ENCODE measurements at regions not wholly inside any gene's neighbourhood (a gene's known extent, or its start where the extent isn't known, plus 50 kb on each side); places are given as distances from the start of the nearest gene placed in this dataset.

DNA sequence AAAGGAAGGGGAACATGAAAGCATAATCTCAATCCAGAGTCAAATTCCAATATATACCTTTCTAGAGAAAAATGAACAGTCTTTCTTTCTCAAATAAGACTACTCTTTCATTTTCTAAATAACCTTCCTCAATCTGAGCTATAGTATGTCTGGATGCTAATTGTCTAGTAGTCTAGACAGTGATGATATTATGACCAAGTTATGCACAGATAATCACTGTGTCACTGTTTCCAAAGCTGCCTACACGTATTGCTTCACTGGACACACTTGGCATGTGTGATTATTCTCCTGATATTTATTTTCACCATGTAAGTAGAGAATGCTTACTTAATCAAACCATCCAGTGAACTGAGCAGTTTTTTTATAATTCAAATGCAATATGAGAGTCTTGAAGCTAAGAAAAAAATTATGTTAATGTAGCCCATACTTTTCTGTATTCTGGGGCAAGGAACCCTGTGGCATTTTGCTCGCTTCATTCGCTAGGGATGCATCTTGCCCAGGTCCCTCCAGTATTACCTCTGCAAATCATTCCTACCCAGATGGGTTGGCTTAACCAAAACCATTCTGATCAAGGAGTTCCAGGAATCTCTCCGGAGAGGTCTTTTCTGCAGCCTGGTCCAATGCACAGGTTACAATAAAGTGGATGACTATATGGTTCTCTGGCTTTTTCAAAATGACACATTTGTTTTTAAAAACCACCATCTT is 303.1 kb upstream of the RUNX1 start:
- DNase-seq, result no peak

DNA sequence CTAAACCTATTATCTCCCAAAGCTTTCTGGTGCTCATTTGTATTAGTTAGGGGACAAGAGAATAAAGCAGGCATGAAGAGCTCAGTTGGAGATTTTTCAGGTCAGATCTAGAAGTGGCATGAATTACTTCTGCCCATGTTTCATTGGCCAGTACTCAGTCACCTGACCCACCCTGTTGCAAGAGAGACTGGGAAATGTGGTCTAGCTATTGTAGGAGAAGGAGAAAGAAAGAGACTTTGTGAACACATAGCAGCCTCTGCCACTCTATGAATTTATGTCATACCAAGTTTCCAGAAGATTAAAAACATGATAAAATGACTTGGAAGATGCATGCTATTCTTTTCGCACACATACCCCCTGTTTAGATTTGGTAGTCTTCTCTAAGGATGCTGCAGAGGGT is 302.3 kb upstream of the RUNX1 start:
- no peak for DNase-seq

DNA sequence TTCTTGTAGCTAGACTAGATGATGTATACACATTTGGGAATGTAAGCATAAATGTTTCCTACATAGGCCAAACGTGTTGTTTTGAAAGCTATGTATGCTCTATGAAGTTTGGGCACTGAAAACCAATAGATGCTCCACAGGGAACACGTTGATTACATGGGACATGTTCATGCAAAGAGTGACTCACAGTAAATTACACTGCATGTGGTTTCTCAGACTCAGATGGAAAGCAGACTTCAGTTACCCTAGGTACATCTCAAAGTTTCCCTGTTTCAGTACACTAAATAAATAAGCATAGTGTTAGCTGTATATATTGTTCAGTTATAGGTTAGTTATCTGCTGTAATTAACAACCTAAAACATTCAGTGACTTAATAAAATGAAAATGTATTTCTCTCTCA is 301.9 kb upstream of the RUNX1 start:
- no peak for DNase-seq

DNA sequence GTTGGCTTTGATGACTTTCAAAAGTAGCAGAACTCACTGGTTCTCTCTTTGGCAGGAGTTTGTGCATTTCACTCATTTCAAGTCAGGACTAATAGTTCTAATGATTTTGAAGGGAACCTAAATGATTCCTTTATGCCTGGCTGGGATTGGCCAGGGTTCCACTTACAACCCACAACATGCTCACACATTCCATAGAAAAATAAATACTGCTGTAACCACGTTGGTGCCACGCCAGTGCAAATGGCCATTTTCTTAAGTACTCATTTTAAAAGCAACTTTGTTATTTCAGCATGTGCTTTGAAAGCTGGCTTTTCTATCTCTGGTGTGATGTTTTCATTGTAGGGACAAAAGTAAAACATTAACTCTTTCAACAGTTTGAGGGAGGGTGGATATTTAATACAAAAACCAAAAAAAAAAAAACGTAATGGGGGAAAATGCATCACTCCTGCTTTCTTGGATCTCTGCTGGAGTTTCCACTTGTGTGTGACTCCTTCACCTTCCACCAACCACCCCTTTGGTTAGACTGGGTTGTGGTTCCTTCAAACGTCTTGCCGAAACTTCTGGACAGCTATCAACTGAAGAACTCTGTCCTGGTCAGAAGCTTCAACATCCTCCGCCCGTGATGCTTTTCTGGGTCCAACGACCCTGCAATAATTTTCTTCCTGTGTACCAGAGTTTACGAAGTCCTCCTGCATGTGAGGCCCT is 300.4 kb upstream of the RUNX1 start:
- no peak for DNase-seq

DNA sequence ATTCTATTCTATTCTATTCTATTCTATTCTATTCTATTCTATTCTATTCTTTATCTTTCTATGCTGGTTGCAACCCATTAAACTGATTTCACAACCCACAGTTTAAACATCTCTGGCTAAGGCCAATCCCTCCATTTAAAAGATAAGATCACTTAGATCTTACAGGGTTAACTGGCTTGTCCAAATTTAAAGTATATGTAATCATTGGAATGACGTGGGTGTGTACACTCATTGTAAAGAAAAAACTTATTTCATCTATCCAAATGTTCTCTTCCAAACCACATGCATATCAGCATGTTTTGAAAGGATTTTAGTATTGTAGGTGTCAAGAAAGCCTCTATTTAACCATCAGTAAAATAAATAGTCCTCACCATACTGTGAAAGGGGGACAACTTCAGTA is 299.6 kb upstream of the RUNX1 start:
- no peak for DNase-seq

DNA sequence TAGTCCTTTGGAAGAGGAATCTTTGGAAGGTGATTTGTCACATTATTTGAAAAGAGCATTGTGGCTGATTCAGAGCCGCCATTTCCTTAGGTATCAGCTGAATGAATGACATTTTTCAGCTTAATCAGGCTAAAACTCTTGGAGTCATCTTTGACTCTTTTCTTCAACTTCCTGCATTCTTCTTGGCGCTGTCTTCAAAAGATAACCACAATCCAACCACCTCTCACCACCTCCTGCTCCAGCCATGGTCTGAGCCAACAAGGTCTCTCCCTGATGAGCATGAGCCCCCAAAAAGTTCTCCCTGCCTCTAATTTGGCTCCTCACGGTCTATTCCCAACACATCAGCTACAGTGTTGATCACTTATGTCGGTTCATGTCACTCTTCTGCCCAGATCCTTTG is 297.6 kb upstream of the RUNX1 start:
- DNase-seq, result no peak

DNA sequence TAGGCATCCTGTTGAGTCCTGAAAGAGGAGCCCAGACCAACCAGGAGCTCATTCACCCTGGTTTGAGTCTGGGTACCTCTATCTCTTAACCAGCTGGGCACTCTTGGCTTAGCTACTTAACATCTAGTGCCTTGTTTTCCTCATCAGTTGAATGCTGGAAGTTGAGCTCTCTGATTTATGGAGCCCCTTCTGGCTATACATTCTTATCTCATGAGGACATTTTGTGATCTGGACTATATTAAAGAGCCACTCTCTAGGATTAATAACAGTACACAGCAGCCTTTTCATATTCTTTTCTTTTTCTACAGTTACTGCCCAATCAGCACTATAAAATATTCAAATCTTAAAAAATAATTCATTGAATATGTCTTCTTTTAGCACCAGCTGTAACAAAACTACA is 296.9 kb upstream of the RUNX1 start:
- DNase-seq, result no peak

DNA sequence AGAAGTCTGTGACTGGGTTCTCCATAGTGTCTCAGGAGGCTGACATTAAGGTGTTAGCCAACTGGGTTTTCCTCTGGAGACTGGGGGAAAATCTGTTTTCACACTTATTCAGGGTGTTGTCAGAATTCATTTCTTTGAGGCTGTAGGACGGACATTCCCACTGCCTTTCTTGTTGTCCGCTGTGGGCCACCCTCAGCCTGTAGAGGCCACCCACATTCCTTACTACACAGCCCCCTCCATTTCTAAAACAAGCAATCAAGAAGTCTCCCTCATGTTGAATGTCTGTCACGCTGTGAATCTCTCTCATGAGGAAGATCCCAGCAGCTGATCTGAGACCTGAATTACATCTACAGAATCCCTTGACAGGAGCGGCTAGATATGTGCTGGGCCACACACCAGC is 295.5 kb upstream of the RUNX1 start:
- no peak for DNase-seq

DNA sequence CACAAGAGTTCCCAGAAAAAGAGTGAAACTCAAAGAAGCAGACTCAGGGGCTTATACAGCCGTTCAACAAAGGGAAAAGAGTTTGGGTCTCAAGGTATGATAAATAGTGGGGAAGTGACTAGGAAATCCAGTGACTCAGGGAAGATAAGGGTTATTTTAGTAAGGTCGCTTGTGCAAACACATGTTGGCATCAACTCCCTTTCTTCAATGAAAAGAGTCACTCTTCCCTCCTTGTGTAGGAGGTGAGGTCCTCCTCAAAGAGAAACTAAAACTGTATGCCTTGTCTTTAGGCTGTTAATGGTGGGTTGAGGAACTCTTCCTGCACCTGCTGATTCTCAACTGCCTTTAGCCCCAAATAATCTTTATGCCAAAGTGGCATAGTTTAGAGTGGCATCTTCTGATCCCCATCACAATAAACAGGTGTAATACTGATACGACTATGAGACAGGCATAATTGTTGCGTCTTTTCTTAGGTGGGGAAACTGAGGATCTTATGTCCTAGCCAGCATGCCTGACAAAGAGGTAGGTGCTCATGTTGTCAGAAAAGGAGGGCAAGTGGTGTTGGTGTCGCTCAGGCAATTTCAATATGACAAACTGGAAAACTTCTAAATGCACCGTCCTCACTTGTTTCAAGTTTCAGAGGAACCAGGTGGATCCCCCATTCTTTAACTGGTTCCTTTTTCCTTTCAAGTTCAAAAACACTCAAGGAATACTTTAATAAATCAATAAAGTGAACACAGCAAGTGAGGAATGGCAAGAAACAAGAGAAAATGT is 294.1 kb upstream of the RUNX1 start:
- peak in 1 of 2 donors; percentile 1 for DNase-seq

DNA sequence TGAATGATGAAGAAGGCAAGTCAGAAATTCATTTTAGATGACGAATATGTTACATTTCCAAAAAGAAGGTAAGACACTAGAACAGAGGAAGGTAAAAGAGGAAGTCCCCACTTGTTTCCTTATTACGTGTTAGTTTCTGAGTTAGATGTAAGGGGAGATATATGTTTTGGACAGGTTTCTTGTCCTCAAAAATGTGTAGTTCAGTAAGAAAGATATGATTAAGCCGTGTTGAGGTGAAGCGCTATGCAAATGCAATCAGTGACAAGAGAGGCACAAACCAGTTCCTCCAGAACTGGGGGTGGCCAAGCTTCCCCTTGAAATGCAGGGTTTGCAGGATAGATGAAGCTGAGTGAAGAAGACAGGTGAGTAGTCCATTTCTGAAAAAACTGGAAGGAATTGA is 293.3 kb upstream of the RUNX1 start:
- peak in 1 of 2 donors; percentile 2 for DNase-seq

DNA sequence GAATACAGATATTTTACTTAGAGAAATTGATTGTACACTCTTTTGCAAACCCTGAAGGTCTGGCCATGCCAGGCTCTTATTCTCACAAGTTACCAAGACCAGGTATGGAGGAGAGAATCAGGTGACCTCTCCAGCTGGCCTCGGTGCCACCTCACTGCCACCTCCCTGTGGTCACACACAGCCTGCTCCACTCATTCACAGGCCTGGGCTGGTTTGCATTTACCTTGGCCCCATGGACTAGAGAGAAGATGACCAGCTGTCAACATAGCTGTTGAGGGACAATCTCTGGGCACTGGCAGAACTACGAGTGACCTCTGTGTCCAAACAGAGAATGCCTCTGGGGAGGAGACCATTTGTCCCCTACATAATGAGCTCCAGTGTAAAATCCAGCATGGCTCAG is 291.2 kb upstream of the RUNX1 start:
- peak in 1 of 2 donors; percentile 17 for DNase-seq

DNA sequence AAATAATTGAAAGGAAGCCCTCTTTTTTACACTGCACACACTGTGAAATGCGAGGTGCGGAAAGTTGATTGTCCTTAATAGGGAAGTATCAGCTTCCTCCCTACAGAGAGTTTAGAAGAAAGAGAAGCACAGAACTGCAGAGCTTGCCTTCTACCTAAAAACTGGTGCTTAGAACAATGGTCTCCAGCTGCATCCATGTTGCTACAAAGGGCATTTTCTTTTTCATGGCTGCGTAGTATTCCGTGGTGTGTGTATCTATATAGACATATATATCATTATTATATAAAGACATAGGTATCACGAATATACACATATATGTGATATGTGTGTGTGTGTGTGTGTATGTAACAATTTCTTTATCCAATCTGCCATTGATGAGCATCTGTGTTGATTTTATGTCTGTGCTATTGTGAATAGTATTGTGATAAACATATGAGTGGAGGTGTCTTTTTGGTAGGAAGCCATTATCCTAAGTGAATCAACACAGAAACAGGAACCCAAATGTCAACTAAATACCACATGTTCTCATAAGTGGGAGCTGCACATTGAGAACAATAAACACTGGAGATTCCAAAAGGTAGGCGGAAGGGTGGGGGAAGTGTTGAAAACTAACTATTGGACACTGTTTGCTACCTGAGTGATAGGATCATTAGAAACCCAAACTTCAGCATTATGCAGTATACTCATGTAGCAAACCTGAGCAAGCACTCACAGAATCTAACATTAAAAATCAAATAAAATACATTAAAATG is 290.0 kb upstream of the RUNX1 start:
- DNase-seq, result no peak

DNA sequence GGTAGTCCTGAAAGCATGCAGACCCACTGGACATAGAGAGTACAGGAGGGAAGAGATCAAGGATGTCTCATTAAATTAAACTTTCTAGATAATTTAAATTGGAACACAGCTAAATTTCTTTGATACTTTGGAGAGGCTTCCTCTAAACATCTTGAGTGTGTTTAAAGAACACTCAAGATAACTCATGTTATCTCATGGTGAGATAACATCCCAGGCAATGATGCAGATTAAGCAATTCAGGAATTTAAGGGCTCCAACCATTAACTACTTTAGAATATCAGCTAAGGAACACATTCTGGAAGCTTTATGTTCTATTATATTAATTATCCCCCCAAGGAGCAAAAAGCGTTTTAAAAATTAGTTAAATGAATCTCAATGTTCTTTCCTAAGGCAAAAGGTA is 289.2 kb upstream of the RUNX1 start:
- DNase-seq, result no peak

DNA sequence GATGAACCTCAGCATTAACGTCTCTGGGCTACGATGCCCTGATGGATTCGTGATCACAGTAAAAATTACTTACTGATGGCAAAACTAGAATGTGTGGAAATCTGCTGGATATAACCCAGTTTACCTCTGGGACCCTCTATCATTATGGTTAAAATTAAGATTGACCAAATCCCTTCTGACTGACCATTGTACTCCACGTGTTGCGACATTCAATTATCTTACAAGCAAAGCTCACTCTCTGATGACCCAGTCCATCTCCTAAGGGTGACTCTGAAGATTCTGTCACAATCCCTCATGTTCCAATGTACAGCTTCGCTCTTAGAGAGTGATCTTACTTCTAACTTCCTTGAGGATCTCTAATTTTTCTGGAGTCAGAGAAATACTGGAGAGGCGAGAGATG is 288.5 kb upstream of the RUNX1 start:
- no peak for DNase-seq

DNA sequence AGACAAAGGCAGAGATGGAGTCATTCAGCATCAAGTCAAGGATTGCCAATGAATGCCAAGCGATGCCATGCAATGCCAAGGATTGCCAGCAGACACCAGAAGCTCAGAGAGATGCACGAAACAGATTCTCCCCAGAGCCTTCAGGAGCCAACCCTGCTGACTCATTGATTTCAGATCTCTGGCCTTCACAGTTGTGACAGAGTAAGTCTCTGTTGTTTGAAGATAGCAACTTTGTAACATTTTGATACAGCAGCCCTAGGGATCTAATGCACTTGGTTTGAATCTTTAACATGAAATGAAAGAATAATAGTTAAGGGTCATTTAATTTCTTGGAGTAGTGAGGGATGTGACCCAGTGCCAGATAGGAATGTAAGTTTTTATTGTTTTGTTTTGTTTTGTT is 287.4 kb upstream of the RUNX1 start:
- no peak for DNase-seq

DNA sequence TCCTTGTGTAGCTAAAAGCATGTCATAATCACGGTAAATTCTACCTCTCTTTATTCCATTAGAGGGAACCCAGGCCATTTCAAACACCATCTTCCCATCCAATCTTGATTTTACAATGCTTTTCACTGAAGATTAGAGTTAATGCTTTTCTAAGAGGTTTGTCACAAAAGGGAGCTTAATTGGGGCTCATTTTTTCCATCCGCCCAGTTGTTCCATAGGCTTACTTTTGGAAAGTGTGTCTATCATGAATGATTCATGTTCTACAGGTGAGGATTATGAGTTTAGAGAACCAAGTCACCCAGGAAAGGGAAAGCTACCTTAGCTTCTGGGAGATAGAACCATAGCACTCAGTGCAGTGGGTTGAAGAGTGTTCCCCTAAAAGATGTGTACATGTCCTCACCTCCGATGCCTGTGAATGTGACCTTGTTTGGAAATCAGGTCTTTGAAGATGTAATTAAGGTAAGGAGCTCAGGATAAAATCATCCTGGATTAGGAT is 286.9 kb upstream of the RUNX1 start:
- no peak for DNase-seq

DNA sequence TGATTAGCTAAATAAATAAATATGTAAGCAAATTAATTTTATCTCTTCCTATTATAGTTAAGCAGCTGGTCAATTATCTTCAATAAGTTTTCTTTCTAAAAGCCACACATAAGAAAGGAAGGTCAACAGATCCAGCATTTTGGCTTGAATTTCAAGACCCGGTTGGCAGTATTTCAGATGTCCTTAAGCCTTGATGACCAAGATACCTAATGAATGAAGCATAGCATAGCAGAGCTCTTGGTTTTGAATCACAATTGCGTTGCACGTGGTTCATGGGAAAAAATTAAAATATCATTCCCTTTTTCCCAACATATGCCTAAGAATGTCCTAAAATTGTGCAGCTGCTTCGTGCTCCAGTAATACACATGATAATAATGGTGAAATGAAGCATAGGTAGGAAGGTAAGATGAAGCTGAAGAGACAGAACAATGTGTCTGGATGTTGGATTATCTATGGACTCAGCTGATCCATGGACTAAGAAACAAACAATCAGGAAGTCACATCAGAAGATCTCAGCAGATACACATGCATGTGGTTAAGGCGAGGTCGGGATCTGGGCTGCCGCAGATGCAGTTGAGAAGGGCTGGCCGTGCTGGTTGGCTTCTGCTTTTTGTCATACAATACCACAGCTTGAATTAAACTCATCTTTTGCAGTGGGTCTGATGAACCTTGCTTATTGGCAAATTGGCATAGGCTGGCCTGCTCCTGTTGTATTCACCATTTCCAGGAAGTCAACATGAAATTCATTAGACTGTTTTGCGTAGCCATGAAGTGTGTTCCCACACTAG is 284.9 kb upstream of the RUNX1 start:
- DNase-seq, result no peak

DNA sequence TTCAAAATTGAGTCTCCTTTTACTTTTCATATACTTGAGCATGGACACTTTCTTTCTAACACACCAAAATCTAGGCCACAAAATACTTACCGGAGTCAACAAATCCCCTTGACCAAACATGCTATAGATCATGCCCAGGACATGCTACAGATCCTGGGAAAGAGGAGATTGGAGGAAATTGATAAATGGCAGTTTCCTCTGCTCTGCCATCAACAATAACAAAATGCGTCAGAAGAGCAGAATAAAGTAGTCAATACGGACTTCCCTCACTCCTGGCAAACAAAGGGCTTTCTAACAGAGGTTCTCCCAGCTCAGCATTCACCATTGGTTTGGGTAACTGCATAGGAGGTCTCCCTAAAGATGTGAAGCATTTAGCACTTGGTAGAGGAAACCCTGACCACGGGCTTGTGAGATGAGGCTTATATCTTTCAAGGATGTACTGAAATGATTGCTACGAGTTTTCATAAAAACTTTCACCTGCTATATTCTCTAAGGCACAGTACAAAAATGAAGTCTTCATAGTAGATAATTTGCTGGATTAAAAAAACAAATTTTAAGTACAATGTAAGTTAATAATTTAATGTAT is 283.8 kb upstream of the RUNX1 start:
- no peak for DNase-seq

DNA sequence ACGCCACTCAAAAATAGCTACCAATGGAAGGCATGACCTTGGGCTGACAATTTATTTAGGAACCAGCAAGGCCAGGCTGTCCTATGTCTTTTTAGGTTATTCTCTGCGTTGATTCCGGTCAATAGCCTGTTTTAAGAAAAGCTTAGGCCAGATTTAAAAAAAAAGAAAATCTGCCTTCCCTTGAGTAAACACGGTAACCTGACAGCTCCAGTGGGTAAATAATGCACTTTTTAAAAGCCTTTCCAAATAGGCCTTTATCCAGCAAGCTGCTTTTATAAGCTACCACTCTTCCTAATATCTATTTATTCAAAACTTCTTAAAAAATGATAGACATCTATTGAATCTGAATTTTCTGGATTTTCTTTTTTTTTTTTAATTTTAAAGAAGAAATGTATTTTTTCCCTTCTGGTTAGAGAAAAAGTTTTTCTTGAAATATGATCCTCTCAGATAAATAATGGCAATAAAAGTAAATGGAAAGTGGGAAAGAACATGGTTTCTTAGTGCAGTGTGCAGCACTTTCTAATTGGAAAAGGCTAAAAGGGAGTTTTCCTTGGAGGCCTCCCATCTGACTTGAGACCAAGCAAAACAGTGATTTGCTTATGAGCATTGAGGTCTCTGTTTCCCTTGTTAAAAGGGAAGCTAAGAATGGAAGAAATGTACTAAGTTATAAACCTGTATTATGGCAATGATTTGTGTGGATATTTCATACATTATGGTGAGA is 281.0 kb upstream of the RUNX1 start:
- DNase-seq, result no peak

DNA sequence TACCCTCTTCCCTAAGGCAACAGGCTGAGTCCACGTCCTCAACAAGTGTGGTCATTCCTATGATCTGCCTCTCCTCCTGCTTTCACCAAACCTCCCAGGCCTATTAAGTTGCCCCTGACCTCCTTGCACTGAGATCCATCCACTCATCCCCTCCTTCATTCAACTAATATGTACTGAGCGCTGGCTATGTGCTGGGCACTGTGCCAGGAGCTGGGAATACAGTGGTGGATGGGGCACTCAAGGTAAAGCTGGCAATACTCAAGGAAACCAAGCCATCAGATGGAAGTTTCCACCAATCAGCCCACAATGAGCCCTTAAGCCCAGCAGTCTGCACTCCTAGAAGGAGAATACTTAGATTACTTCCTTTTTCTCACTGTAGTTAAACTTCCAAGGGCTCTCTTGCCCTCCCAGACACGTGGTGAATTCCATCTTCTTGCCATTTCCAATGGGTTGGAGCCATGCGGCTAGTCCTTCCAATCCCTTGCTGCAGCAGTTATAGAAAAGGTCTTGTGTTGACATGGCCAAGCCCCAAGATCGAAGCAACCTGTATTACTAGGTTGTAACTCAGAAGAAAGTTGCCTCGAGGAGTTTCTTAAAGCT is 279.9 kb upstream of the RUNX1 start:
- DNase-seq, result no peak

DNA sequence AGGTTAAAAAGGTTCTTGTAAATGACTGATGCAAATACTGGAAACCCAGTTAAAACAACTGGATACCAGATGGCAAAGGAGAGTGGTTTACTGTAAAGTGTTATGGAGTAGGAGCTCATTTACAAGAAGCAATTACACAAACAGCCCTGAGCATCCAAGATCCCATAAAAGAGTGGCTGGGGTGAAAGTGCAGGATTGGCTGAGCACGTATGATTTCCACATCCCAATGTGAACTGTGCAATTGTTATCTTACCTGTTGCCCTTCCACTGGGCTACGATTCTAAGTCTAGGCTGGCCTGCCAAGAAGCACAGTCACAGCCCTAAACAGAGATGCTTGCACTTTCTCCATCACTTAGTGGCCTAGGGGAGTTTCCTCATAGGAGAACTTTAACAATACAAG is 277.6 kb upstream of the RUNX1 start:
- DNase-seq, result no peak
